Gastroesophageal sphincter (tissue), 3 donors: ENCODE measurements at regions not wholly inside any gene's neighbourhood (a gene's known extent, or its start where the extent isn't known, plus 50 kb on each side); places are given as distances from the start of the nearest gene placed in this dataset.

Experiments used
- CTCF ChIP-seq, 4 experiments: fragments of 200-600 bp in 2 of 4; fragments of 450-650 bp in 2 of 4; sonication (generic) in 1 of 4; IDR thresholded peaks; one replicate each; pipeline ENCODE4 v1.5.1; 2017 to 2019; ENCODE audit warnings: antibody characterized with exemption in 4 of 4, mild to moderate bottlenecking in 2 of 4, moderate library complexity in 2 of 4
- POLR2A ChIP-seq, 2 donors: fragments of 450-650 bp; IDR thresholded peaks; one replicate each; pipeline ENCODE4 v1.6.1; 2017; ENCODE audit warnings: antibody characterized with exemption in 2 of 2, mild to moderate bottlenecking in 2 of 2, moderate library complexity in 1 of 2
- POLR2AphosphoS5 ChIP-seq: sonication (generic); formaldehyde crosslinking; IDR thresholded peaks from one replicate; pipeline ENCODE4 v1.6.1; 2017; ENCODE audit warnings: antibody characterized with exemption

DNA sequence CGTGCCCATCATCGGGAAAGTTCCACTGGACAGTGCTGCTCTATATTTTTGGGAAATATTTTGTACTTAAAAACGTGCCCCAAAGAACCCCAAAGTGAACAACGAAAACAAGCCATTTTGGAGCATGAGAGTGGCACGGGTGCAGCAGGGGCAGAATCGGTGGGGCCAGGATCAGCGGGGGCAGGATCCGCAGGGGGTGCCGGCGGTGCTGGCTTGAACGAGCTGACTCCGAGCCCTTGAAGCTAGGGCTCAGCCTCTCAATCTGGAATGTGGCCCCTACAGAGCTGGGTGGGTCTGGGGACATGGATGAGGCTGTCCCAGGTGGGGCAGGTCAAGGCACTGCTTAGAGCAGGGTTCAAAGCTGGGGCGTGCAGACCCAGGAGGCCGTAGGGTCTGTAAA is 104.7 kb upstream of the COL5A1 start:
- TF ChIP-seq CTCF (IDR thresholded peaks at IDR 0.05) (no peak), POLR2AphosphoS5 (no peak), POLR2A (IDR thresholded peaks at IDR 0.05) (no peak)
